Activated CD4-positive, alpha-beta T cell treated with anti-CD3 and anti-CD28 coated beads, Interleukin-2, amount 50 U/mL, for 1 hour (primary cell): ENCODE measurements at regions not wholly inside any gene's neighbourhood (a gene's known extent, or its start where the extent isn't known, plus 50 kb on each side); places are given as distances from the start of the nearest gene placed in this dataset.

Source experiments
- DNase-seq: peaks from one replicate; pipeline ENCODE4 v3.0.0-alpha.2; 2020

DNA sequence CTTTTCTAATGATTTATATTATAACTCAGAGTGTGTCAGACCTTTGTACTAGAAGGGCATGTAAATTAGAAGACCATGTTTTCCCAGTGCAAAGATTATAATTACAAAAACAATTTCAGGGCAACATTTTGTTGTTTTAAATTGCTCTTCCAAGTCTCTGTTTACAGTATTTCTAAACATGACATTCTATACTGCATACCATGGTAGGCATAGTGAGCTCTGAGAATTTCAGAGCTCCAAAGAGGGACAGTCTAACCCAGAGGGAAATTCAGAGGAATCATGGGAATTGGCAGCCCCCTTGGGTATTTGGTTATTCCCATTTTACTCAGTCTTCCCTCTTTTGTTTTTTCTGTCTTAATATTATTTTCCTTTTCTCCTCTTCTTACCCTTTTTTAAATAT is 361.5 kb upstream of the SEMA6D start:
- no peak for DNase-seq

DNA sequence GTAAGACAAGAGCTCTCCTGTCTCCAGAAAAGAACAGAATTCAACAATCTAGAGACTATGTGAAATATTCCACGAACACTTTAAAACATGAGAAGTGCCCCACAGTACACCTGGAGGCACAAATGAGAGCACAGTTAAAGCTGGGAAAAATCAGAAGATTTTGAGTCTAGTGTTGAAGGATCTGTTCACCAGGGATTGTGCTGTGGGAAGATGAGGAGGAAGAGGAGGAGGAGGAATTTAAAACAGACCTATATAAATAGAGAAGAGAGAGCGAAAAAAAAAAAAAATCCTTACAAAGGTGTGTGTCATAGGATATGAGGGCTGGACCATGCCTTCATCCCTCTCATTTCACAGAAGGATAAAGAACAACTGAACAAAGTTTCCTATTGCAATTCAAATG is 361.0 kb upstream of the SEMA6D start:
- DNase-seq: no peak

- DNase-seq: no peak
Measured at GRCh38 chr15:47358876-47359275, 358.4 kb upstream of the SEMA6D start.

- DNase-seq: no peak
Measured at GRCh38 chr15:47360305-47360704, 357.0 kb upstream of the SEMA6D start.

DNA sequence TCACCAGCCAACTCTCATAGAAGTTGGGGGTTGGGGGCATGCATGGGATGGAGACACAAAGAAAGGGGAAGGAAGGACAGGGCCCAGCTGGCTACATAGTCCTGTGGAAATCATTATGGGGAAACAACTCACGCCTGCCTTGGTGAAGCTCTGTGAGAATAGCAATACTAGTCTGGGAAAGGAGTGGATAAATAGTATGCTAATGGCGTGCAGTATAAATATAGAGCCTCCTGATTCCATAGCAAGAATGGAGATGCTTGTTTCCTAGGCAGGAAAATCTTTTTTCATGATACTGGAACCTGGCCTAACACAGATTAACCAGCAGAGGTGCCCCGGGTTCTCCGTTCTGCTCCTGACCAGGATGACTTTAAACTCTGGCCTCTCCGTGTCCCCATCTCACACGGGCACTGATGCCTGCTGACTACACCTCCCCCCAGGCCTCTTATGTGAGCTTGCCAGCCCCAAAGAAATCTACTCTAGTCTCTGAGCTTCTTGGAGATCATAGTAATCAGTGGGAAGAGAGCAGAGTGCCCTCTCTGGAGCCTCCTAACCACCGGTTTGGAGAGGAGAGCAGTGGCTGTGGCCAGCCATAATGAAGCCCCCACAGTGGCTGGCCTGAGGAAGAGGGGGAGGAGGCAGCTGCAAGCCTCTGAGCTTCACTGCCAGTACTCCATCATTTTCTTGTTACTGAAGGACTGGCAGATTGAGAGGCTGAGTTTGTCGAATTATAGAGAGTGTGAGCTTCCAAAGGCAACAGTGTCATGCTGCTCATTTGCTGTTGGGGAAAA is 355.0 kb upstream of the SEMA6D start:
- no peak for DNase-seq

DNA sequence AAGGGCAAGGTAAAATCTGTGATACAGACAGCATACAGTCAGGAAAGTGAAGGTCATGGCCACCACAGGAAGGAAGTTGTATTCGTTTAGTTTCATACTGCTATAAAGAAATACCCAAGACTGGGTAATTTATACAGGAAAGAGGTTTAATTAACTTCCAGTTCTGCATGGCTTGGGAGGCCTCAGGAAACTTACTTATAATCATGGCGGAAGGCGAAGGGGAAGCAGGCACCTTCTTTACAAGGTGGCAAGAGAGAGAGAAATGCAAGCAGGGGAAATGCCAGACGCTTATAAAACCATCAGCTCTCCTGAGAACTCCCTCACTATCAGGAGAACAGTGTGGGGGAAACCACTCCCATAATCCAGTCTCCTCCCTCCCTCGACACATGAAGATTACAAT is 353.7 kb upstream of the SEMA6D start:
- DNase-seq: no peak

DNA sequence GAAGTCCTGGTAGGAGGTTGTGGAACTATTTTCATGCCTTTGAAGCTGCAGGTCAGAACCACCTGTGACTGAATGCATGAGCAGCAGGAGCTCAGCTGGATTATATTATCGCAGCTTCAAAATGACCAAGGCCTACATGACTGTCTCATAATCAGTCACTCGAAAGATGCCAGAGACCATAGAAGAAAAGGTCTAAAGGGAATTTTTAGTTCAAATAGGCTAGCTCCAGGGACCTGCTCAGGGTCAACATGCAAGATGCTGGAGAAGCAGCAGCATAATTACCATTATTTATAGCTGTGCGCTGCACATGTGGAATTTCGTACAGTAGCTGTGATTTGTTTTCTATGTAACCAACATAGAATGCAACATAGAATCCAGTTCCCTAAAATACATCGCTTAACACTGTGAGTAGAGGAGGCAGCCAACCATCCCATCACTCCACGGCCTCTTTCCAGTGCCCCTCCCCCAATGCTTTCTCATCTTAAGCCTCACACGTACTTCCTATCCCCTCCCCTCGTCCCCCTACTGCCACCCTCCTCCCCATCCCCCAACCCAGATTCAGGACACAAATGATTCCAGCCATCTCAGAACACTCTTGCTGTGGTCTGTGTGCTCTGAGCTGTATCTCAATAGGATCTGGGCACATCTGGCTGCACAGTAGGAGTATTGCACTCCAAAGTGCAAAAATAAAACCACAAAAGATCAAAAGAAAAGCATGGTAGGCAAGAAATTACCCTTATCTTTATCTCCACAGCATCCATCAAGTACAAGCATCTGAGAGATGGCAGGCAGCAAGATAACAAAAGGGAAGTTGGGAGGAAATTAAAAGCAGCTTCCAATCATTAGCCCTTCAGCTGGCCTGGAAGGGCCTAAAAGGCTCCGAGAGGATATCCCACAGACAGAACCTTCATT is 352.8 kb upstream of the SEMA6D start:
- DNase-seq: no peak

DNA sequence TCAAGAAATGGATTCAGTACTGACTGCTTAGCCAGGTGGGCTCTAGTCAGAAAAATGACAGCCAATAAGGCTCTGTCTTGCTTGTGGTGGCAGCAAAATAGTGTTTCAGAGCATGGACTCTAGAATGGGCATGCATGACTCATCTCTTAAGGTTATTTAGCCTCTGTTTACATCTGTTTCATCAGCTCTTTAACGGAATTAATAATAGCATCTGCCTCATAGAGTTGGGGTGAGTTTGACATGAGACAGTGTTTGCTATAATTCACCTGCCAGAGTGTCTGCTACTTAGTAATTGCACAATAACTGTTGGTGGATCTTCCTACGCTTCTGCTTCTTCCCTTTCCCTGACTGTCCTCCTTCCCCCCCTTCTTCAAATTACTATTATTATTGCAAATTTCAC is 350.4 kb upstream of the SEMA6D start:
- no peak for DNase-seq

DNA sequence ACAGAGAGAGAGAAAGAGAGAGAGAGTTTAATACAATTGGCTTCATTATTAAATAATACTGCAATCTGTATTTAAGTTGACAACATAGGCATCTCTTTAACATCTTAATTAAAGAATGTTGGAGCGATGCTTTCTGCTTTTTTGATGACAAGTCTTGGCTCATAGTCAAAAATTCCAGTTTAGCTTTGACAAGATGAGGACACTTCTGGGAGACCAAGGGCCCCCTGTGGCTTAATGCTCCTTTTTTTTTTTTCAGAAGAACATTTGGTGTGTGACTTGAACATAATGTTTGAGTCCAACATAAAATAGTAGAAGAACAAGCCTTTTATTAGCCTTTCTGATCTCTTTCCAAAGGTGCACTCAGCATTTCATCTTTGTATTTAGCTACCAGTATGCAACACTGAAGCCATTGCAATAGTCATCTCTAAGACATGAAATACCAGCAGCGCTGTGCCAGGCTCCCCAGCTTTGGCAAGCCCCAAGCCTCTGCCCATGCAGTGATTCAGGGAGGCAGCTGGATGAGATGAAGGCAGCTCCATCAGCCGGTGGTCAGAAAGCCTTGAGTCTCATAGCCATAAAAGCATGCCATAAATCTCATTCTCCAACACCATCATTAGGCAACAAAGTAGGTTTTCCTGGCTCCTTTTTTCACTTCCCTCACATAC is 349.4 kb upstream of the SEMA6D start:
- DNase-seq: no peak

- no peak for DNase-seq
Measured at GRCh38 chr15:47371939-47372338, 345.4 kb upstream of the SEMA6D start.

DNA sequence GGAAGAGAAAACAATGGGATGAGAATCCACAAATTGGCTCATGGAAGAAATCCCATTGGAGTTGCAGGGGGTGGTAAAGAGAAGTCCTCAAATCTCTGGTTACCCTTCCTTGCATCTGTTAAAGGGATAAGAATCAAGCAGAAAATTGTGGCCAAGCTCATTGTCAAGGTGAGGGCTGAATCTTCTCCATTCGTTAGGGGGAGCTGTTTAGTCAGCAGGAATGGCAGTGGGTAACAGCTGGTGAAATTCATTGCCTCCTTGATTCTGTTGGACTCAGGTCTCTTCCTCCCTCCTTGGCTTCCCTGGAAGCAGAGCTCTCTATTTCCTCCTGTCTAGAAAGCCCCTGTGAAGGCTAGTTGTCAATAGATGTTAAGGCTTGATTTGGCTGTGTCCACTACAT is 343.1 kb upstream of the SEMA6D start:
- no peak for DNase-seq

GRCh38 chr15:47376190-47376589 is 341.1 kb upstream of the SEMA6D start:
- no peak for DNase-seq

DNA sequence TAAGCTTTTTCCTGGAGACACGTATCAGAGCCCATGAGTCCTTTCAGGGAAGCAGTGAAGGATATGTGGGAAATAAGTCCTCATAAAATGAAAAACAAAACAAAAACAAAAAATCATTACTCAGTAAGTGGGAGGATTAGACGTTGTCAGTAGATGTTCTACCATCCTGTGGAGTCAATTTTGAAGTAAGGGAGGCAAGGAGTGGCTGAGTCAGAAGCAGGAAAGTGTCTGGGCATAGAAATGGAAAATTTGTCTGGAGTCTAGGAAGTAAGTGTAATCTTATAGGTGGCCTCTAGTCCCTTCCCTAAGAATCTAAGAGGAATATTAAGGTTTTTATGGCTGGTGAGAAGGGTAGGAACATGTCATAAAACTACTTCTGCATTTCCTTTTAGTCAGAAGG is 339.8 kb upstream of the SEMA6D start:
- no peak for DNase-seq

GRCh38 chr15:47378527-47378926 is 338.8 kb upstream of the SEMA6D start:
- no peak for DNase-seq

DNA sequence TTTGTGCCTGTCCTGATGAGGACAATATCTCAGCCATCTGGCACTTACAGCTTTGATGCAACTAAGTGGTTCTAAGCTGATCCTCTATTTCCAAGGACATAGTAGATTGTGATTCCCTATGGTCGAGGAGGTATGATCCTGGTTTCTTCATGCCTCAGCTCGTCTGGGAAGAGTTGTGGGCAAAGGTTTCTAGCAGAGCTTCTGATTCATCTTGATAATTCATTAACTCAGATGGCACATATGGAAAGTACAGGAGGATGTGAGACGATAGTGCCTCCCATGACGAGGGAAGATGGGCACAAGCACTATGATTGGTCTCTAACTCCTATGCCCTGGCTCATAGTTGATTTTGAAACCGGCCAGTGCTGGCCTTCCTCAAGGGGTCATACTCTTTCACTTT is 334.2 kb upstream of the SEMA6D start:
- DNase-seq: no peak

GRCh38 chr15:47383801-47384200 is 333.5 kb upstream of the SEMA6D start:
- no peak for DNase-seq

DNA sequence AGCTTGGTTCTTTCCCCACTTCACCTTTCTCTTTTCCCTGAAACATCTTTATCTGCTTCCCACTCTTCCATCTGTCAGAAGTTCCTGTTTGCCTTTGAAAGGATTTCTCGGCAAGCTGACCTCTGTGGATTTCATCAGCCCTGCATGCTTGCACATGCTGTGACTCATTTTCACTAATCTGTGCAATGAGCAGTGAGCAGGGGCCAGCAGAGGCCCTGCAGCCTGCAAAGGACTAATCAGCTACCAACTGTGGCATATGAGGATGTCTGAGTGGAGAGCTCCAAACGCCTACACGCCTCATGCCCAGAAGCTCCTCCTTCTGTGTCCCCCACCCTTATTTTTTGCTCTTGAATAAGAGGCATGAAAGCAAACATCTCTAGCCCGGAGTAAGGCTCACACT is 333.0 kb upstream of the SEMA6D start:
- DNase-seq: no peak

DNA sequence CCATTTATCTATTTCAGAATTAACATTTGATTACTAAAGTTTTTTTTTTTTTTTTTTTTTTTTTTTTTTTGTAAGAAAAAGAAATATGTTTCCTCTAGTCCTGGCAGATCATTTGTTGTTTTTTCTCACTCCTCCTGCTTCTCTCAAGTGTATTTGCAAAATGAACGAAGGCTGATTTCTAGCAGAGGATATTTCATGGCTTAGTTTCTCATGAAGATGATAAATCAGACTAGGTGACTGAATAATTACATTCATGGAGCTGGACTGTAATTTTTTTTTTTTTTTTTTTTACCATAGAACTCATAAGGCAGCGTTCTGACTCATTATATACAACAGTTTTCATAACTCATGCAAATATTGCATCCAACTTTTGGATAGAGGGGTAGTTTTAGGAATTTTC is 332.5 kb upstream of the SEMA6D start:
- no peak for DNase-seq

DNA sequence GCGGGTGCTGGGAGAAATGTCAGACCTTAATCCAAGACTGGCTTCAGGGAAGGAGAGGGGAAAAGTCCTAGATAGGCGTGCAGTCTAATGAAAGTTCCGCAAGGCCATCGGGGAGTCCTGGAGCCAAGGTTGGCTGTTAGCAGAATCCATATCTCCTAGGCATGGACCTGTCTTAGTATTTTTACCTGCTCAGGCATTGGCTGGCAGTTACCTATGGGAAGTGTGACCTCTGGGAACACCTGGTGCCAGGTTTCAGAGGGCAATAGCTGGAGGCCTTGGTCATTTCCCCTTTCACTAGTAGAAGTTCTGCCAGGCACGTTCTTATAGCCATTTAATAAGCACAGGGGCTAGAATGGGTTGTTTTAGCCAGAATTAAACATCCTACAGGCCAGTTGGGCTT is 330.8 kb upstream of the SEMA6D start:
- DNase-seq: no peak

- no peak for DNase-seq
Measured at GRCh38 chr15:47388299-47388698, 329.0 kb upstream of the SEMA6D start.

DNA sequence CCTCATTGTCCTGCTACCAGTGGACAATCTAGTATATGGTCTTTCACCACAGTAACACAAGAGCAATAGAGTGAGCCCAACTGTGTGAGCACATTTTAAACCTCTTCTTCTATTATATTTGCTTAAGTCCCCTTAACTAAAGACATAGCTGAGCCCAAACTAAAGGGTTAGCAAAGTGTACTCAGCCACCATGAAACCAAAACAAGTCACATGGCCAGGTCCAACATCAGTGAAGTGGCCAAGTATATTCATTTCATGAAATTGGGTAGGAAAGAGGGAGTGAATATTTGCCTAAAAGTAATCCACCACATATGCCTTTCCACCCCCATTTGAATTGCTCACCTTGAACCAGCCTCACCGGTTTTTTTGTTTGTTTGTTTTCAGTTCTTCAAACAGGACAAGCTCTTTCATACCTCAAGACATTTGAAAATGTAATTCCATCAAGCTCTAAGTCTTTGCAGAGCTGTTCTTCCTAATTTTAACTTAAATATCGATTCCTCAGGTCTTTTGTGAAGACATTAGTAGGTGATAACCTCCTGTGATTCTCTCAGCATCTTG is 327.0 kb upstream of the SEMA6D start:
- no peak for DNase-seq

DNA sequence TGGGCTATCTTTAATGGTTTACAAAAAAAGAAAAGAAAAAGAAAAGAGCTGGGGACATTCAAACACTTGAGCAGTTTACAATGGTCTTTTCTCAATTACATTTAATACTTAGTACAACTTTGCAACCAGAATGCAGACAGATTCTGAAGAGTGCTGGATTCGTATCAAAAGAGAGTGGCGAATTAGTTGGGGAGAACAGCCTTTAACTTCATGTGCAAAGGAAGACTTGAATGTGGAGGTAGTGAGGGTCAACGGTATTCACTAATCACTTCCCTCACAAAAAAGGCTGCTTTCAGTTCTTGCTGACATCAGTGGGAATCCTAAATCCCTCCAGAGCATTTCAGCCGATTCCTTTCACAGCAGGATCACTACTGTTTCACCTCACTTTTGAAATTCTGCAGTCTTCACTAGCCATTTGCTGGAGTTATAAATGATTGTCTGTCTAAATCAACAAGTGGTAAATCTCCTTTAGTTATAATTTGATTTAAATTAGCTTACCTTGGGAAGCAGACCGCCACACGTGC is 323.0 kb upstream of the SEMA6D start:
- DNase-seq: no peak

DNA sequence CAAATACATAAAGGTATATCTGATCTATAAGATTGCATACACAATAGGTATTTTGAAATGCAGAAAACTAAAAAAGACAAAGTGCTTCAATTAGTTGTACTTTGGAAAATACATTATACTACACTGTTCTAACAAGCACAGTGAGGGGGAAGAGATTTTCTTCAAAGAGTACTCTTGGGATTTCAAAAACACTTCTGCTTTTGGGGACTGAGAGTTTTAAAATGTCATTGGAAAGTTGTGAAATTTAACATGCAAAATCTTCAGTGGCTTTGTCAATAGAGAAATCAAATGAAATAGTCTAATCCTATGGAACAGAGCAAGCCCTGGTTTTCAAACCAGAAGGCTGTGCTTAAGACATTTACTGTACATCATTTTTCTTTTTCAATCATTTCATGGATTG is 322.2 kb upstream of the SEMA6D start:
- no peak for DNase-seq
